HEK293 (cell line): ENCODE measurements at regions not wholly inside any gene's neighbourhood (a gene's known extent, or its start where the extent isn't known, plus 50 kb on each side); places are given as distances from the start of the nearest gene placed in this dataset.

Experiments used
- CTCF ChIA-PET: fragments of 350-600 bp; formaldehyde crosslinking; extraction: SDS; loops from one replicate; lab custom pipeline; 2021; ENCODE audit warnings: antibody characterized with exemption; lab: Yijun Ruan, JAX
- POLR2A ChIA-PET: fragments of 300-600 bp; formaldehyde crosslinking; extraction: SDS; loops from one replicate; lab custom pipeline; 2020; ENCODE audit warnings: antibody characterized with exemption, inconsistent platforms; lab: Yijun Ruan, JAX
- H3K27ac ChIP-seq: fragments of 200-500 bp; sonication (Bioruptor generic); 2 replicates; pipeline ENCODE4 v1.5.1; 2014; ENCODE audit warnings: low read depth, low read length, control low read depth, inconsistent platforms; ENCODE audit errors: extremely low read depth
- H3K36me3 ChIP-seq, 2 experiments: fragments of 200-500 bp in 1 of 2; sonication (Bioruptor generic) in 1 of 2; 1 replicate in 1 of 2; 2 replicates in 1 of 2; pipeline ENCODE4 v1.5.1; 2014 to 2017; ENCODE audit warnings: inconsistent platforms in 2 of 2, low read length in 2 of 2; ENCODE audit not compliant: control insufficient read depth in 2 of 2, insufficient read depth in 1 of 2
- H3K4me1 ChIP-seq: fragments of 200-500 bp; sonication (Bioruptor generic); 2 replicates; pipeline ENCODE4 v1.5.1; 2014; ENCODE audit warnings: mild to moderate bottlenecking, low read length, inconsistent platforms; ENCODE audit not compliant: control insufficient read depth, insufficient read depth
- H3K4me3 ChIP-seq: 2 replicates; pipeline ENCODE4 v1.5.1; 2011; ENCODE audit warnings: low read depth, mild to moderate bottlenecking, control low read depth, low read length, moderate library complexity
- H3K9me3 ChIP-seq: fragments of 200-500 bp; sonication (Bioruptor generic); 2 replicates; pipeline ENCODE4 v1.5.1; 2014; ENCODE audit warnings: low read depth, low read length, inconsistent platforms; ENCODE audit not compliant: control insufficient read depth, insufficient read depth
- BCL11B ChIP-seq: fragments of 450-650 bp; formaldehyde crosslinking; IDR thresholded peaks from 2 replicates; pipeline ENCODE4 v1.5.1; 2016; ENCODE audit warnings: low read depth, missing biosample characterization, missing genetic modification characterization
- GLIS1 ChIP-seq: fragments of 450-650 bp; formaldehyde crosslinking; IDR thresholded peaks from 2 replicates; pipeline ENCODE4 v1.5.1; 2016; ENCODE audit warnings: missing biosample characterization, missing genetic modification characterization
- HOXD13 ChIP-seq: sonication (generic); formaldehyde crosslinking; IDR thresholded peaks from 2 replicates; pipeline ENCODE4 v1.8.0; 2022; ENCODE audit warnings: missing genetic modification reagents, borderline replicate concordance
- PRDM4 ChIP-seq: fragments of 450-650 bp; formaldehyde crosslinking; IDR thresholded peaks from 2 replicates; pipeline ENCODE4 v1.5.1; 2017; ENCODE audit warnings: missing biosample characterization, missing genetic modification characterization
- REPIN1 ChIP-seq: fragments of 450-650 bp; formaldehyde crosslinking; IDR thresholded peaks from 2 replicates; pipeline ENCODE4 v1.5.1; 2017; ENCODE audit warnings: missing biosample characterization, missing genetic modification characterization, low read depth
- SCRT1 ChIP-seq: fragments of 450-650 bp; formaldehyde crosslinking; IDR thresholded peaks from 2 replicates; pipeline ENCODE4 v1.5.1; 2016; ENCODE audit warnings: missing biosample characterization, missing genetic modification characterization, borderline replicate concordance
- ZNF2 ChIP-seq: fragments of 450-650 bp; formaldehyde crosslinking; IDR thresholded peaks from 2 replicates; pipeline ENCODE4 v1.5.1; 2016; ENCODE audit warnings: missing biosample characterization, missing genetic modification characterization
- ZNF239 ChIP-seq: fragments of 450-650 bp; formaldehyde crosslinking; IDR thresholded peaks from 2 replicates; pipeline ENCODE4 v1.5.1; 2016; ENCODE audit warnings: missing biosample characterization, missing genetic modification characterization
- ZNF292 ChIP-seq: fragments of 450-650 bp; formaldehyde crosslinking; IDR thresholded peaks from 2 replicates; pipeline ENCODE4 v1.5.1; 2016; ENCODE audit warnings: low read depth, missing biosample characterization, missing genetic modification characterization, borderline replicate concordance
- ZNF311 ChIP-seq: fragments of 450-650 bp; formaldehyde crosslinking; IDR thresholded peaks from 2 replicates; pipeline ENCODE4 v1.5.1; 2017; ENCODE audit warnings: missing biosample characterization, missing genetic modification characterization, borderline replicate concordance
- ZNF362 ChIP-seq: fragments of 450-650 bp; formaldehyde crosslinking; IDR thresholded peaks from 2 replicates; pipeline ENCODE4 v1.5.1; 2016; ENCODE audit warnings: missing biosample characterization, missing genetic modification characterization
- ZNF394 ChIP-seq: fragments of 450-650 bp; formaldehyde crosslinking; IDR thresholded peaks from 2 replicates; pipeline ENCODE4 v1.5.1; 2016; ENCODE audit warnings: missing biosample characterization, missing genetic modification characterization, mild to moderate bottlenecking, moderate library complexity, borderline replicate concordance
- ZNF433 ChIP-seq: fragments of 450-650 bp; formaldehyde crosslinking; IDR thresholded peaks from 2 replicates; pipeline ENCODE4 v1.5.1; 2016; ENCODE audit warnings: missing biosample characterization, missing genetic modification characterization, low read depth
- ZNF473 ChIP-seq: fragments of 450-650 bp; formaldehyde crosslinking; IDR thresholded peaks from 2 replicates; pipeline ENCODE4 v1.5.1; 2017; ENCODE audit warnings: missing biosample characterization, missing genetic modification characterization
- ZNF664 ChIP-seq: fragments of 450-650 bp; formaldehyde crosslinking; IDR thresholded peaks from 2 replicates; pipeline ENCODE4 v1.5.1; 2016; ENCODE audit warnings: missing biosample characterization, missing genetic modification characterization
- ZNF843 ChIP-seq: fragments of 450-650 bp; formaldehyde crosslinking; IDR thresholded peaks from 2 replicates; pipeline ENCODE4 v1.5.1; 2016; ENCODE audit warnings: missing biosample characterization, missing genetic modification characterization
- TF ChIP-seq, protein P1 (sequence below): fragments of 450-650 bp; formaldehyde crosslinking; IDR thresholded peaks from 2 replicates; pipeline ENCODE4 v1.5.1; 2016; ENCODE audit warnings: missing biosample characterization, missing genetic modification characterization
- TF ChIP-seq, protein P2 (sequence below): fragments of 450-650 bp; formaldehyde crosslinking; IDR thresholded peaks from 2 replicates; pipeline ENCODE4 v1.5.1; 2017; ENCODE audit warnings: missing biosample characterization, mild to moderate bottlenecking, missing genetic modification characterization, moderate library complexity
- TF ChIP-seq, protein P3 (sequence below): fragments of 450-650 bp; formaldehyde crosslinking; conservative IDR thresholded peaks from 2 replicates; pipeline ENCODE4 v1.5.1; 2016; ENCODE audit warnings: low read depth, missing biosample characterization, missing genetic modification characterization
- TF ChIP-seq, protein P4 (sequence below): fragments of 450-650 bp; formaldehyde crosslinking; IDR thresholded peaks from 2 replicates; pipeline ENCODE4 v1.5.1; 2016; ENCODE audit warnings: missing biosample characterization, missing genetic modification characterization, low read depth

- CTCF ChIA-PET = no interaction called here
- H3K27ac ChIP-seq = no peak overlapping the region
- no peak for TF ChIP-seq ZNF2 (tag by site-specific recombination)
- no peak for TF ChIP-seq ZNF362 (tag by site-specific recombination)
- TF ChIP-seq ZNF433 (tag by site-specific recombination) = no peak
- TF ChIP-seq, protein P1, sequence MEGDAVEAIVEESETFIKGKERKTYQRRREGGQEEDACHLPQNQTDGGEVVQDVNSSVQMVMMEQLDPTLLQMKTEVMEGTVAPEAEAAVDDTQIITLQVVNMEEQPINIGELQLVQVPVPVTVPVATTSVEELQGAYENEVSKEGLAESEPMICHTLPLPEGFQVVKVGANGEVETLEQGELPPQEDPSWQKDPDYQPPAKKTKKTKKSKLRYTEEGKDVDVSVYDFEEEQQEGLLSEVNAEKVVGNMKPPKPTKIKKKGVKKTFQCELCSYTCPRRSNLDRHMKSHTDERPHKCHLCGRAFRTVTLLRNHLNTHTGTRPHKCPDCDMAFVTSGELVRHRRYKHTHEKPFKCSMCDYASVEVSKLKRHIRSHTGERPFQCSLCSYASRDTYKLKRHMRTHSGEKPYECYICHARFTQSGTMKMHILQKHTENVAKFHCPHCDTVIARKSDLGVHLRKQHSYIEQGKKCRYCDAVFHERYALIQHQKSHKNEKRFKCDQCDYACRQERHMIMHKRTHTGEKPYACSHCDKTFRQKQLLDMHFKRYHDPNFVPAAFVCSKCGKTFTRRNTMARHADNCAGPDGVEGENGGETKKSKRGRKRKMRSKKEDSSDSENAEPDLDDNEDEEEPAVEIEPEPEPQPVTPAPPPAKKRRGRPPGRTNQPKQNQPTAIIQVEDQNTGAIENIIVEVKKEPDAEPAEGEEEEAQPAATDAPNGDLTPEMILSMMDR = no peak
- no peak for TF ChIP-seq HOXD13 (CRISPR knock-in tag)
- TF ChIP-seq ZNF292 (tag by site-specific recombination) = no peak
- TF ChIP-seq SCRT1 (tag by site-specific recombination) = no peak
- TF ChIP-seq, protein P2, sequence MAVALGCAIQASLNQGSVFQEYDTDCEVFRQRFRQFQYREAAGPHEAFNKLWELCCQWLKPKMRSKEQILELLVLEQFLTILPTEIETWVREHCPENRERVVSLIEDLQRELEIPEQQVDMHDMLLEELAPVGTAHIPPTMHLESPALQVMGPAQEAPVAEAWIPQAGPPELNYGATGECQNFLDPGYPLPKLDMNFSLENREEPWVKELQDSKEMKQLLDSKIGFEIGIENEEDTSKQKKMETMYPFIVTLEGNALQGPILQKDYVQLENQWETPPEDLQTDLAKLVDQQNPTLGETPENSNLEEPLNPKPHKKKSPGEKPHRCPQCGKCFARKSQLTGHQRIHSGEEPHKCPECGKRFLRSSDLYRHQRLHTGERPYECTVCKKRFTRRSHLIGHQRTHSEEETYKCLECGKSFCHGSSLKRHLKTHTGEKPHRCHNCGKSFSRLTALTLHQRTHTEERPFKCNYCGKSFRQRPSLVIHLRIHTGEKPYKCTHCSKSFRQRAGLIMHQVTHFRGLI (tag by site-specific recombination) = no peak
- no peak for TF ChIP-seq ZNF843
- no peaks in the 10 kb centered on the region for H3K4me1 ChIP-seq
- no peaks in the 10 kb centered on the region for H3K9me3 ChIP-seq
- POLR2A ChIA-PET = no interaction called here
- H3K36me3 ChIP-seq = no peaks in the 10 kb centered on the region
- H3K4me3 ChIP-seq = no peak overlapping the region
Observed at GRCh38 chr10:130477360-130477759, 341.2 kb downstream of the GLRX3 start.

- Histone ChIP-seq H3K4me1 (no peaks in the 10 kb centered on the region), H3K9me3 (no peaks in the 10 kb centered on the region), H3K27ac (no peak overlapping the region), H3K36me3 (no peaks in the 10 kb centered on the region), H3K4me3 (no peak overlapping the region)
- ChIA-PET POLR2A (no interaction called here), CTCF (interaction anchor here (0.6 kb wide), 1 partner anchor 1462 kb away, joined by 3 read pairs; no protein-coding TSS in a partner anchor)
- TF ChIP-seq ZNF394 (no peak), ZNF311 (tag by site-specific recombination) (no peak), ZNF473 (no peak), GLIS1 (tag by site-specific recombination) (no peak), ZNF239 (no peak), BCL11B (tag by site-specific recombination) (no peak), REPIN1 (no peak), ZNF664 (tag by site-specific recombination) (no peak), PRDM4 (no peak)
- TF ChIP-seq, protein P3, sequence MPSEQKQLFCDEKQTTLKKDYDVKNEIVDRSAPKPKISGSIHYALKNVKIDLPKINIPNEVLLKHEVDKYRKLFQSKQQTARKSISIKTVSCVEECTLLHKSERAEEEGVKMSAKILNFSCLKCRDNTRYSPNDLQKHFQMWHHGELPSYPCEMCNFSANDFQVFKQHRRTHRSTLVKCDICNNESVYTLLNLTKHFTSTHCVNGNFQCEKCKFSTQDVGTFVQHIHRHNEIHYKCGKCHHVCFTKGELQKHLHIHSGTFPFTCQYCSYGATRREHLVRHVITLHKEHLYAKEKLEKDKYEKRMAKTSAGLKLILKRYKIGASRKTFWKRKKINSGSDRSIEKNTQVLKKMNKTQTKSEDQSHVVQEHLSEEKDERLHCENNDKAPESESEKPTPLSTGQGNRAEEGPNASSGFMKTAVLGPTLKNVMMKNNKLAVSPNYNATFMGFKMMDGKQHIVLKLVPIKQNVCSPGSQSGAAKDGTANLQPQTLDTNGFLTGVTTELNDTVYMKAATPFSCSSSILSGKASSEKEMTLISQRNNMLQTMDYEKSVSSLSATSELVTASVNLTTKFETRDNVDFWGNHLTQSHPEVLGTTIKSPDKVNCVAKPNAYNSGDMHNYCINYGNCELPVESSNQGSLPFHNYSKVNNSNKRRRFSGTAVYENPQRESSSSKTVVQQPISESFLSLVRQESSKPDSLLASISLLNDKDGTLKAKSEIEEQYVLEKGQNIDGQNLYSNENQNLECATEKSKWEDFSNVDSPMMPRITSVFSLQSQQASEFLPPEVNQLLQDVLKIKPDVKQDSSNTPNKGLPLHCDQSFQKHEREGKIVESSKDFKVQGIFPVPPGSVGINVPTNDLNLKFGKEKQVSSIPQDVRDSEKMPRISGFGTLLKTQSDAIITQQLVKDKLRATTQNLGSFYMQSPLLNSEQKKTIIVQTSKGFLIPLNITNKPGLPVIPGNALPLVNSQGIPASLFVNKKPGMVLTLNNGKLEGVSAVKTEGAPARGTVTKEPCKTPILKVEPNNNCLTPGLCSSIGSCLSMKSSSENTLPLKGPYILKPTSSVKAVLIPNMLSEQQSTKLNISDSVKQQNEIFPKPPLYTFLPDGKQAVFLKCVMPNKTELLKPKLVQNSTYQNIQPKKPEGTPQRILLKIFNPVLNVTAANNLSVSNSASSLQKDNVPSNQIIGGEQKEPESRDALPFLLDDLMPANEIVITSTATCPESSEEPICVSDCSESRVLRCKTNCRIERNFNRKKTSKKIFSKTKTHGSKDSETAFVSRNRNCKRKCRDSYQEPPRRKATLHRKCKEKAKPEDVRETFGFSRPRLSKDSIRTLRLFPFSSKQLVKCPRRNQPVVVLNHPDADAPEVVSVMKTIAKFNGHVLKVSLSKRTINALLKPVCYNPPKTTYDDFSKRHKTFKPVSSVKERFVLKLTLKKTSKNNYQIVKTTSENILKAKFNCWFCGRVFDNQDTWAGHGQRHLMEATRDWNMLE (tag by site-specific recombination) = no peak
- TF ChIP-seq, protein P4, sequence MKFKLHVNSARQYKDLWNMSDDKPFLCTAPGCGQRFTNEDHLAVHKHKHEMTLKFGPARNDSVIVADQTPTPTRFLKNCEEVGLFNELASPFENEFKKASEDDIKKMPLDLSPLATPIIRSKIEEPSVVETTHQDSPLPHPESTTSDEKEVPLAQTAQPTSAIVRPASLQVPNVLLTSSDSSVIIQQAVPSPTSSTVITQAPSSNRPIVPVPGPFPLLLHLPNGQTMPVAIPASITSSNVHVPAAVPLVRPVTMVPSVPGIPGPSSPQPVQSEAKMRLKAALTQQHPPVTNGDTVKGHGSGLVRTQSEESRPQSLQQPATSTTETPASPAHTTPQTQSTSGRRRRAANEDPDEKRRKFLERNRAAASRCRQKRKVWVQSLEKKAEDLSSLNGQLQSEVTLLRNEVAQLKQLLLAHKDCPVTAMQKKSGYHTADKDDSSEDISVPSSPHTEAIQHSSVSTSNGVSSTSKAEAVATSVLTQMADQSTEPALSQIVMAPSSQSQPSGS = no peak
Observed at GRCh38 chr10:130479146-130479545, 343.0 kb downstream of the GLRX3 start.
